ENCODE measurements at regions not wholly inside any gene's neighbourhood (a gene's known extent, or its start where the extent isn't known, plus 50 kb on each side); places are given as distances from the start of the nearest gene placed in this dataset.

DNA sequence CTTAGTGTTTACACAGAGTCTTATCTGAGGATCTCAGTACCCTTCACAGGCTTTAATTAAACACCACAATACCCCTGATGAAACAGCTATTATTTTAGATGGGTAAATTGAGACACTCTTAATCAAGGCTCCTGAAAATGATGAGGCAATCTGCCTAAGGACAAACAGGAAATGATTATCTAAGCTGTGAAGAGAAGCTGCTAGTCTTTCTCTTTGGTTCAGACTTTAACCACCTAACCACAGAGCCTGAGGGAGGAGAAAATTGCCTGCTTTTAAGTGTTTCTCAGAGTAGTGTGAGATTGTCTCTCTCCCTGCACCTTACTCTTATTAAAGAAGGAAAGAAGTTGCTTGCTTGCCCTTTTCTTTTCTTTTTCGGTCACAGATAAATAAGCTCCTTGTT lies 364.3 kb upstream of the ADAMTS9 start:
- H3K18ac ChIP-seq (ENCODE audit: low read depth in 1 of 2, low read length in 2 of 2): no peak overlapping the region
- H3K4ac ChIP-seq (ENCODE audit: low read depth in 1 of 2, low read length in 2 of 2): no peak overlapping the region
- no peak overlapping the region for H3K14ac ChIP-seq (ENCODE audit: low read length in 2 of 2)
- H3K4me2 ChIP-seq (ENCODE audit: low read length, poor library complexity, severe bottlenecking): no peak overlapping the region
- peaks cover 3% of the 10 kb centered on the region for H3K9me3 ChIP-seq (ENCODE audit: control insufficient read depth, low read length)
- no peak overlapping the region for H2BK5ac ChIP-seq (ENCODE audit: low read depth, low read length, poor library complexity, severe bottlenecking)
- no peak overlapping the region for H3K23ac ChIP-seq (ENCODE audit: low read length in 2 of 2)
- H2BK12ac ChIP-seq (ENCODE audit: low read length in 2 of 2): no peak overlapping the region
- H4K8ac ChIP-seq (ENCODE audit: low read length): no peak overlapping the region
- no peak overlapping the region for H3K4me3 ChIP-seq (ENCODE audit: insufficient read depth in 1 of 2, low read depth in 1 of 2, low read length in 2 of 2)
- DNase-seq: peak; percentile 52
- no peak overlapping the region for H2AFZ ChIP-seq (ENCODE audit: low read depth, low read length)
- H4K91ac ChIP-seq (ENCODE audit: low read length): no peak overlapping the region
- 91% methylated on average over 1 of the region's 1 CpG for WGBS
- H3K27me3 ChIP-seq (ENCODE audit: control insufficient read depth in 1 of 2, insufficient read depth in 1 of 2, low read length in 2 of 2): no peaks in the 10 kb centered on the region
- no peak overlapping the region for H2AK5ac ChIP-seq (ENCODE audit: low read length, severe bottlenecking)
- H3K79me1 ChIP-seq (replicated peaks; ENCODE audit: low read length, poor library complexity, severe bottlenecking): no peaks in the 10 kb centered on the region
- H3K36me3 ChIP-seq (ENCODE audit: control insufficient read depth in 1 of 2, insufficient read depth in 2 of 2, low read depth in 1 of 2, low read length in 2 of 2): no peaks in the 10 kb centered on the region
- H3K27ac ChIP-seq (ENCODE audit: low read length, poor library complexity, severe bottlenecking): no peak overlapping the region
- H2BK120ac ChIP-seq (ENCODE audit: low read depth, low read length): no peak overlapping the region
- no peak overlapping the region for H2BK15ac ChIP-seq (ENCODE audit: low read depth, poor library complexity, severe bottlenecking)
- no peak overlapping the region for H3K9ac ChIP-seq (ENCODE audit: low read length)
- H3K4me1 ChIP-seq (ENCODE audit: control insufficient read depth, insufficient read depth, low read depth, low read length): no peaks in the 10 kb centered on the region

DNA sequence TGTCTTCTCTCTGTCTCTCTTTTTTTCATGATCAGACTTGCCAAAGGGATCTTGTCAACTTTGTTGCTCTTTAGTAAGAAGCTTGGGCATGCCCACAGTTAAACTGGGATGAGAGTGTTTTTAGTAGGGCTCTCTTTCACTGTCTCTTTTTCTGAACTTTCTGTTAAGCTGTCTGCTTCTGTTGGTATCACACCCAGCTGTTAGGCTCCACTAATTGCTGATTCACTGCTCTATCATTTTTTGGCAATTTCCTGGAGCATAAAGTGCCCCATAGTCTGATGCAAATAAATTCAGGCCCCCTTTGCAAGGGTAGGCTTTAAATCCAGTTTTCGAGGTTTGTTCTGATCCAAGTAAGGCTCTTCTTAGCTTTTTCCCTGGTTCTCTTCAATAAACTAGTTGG lies 360.4 kb upstream of the ADAMTS9 start:
- Histone ChIP-seq H3K79me1 (replicated peaks; ENCODE audit: low read length, poor library complexity, severe bottlenecking) (no peaks in the 10 kb centered on the region), H2BK120ac (ENCODE audit: low read depth, low read length) (no peak overlapping the region), H3K4me3 (ENCODE audit: insufficient read depth in 1 of 2, low read depth in 1 of 2, low read length in 2 of 2) (no peak overlapping the region), H2AK5ac (ENCODE audit: low read length, severe bottlenecking) (no peak overlapping the region), H4K8ac (ENCODE audit: low read length) (no peak overlapping the region), H3K18ac (ENCODE audit: low read depth in 1 of 2, low read length in 2 of 2) (no peak overlapping the region), H2BK5ac (ENCODE audit: low read depth, low read length, poor library complexity, severe bottlenecking) (no peak overlapping the region), H3K4me2 (ENCODE audit: low read length, poor library complexity, severe bottlenecking) (no peak overlapping the region), H3K14ac (ENCODE audit: low read length in 2 of 2) (peak overlapping the region in 1 of 2 experiments; percentile 66), H3K27me3 (ENCODE audit: control insufficient read depth in 1 of 2, insufficient read depth in 1 of 2, low read length in 2 of 2) (no peaks in the 10 kb centered on the region), H3K23ac (ENCODE audit: low read length in 2 of 2) (no peak overlapping the region), H3K9me3 (ENCODE audit: control insufficient read depth, low read length) (peaks cover 8% of the 10 kb centered on the region), H3K9ac (ENCODE audit: low read length) (no peak overlapping the region), H3K27ac (ENCODE audit: low read length, poor library complexity, severe bottlenecking) (no peak overlapping the region), H3K4ac (ENCODE audit: low read depth in 1 of 2, low read length in 2 of 2) (no peak overlapping the region), H2BK12ac (ENCODE audit: low read length in 2 of 2) (no peak overlapping the region), H3K36me3 (ENCODE audit: control insufficient read depth in 1 of 2, insufficient read depth in 2 of 2, low read depth in 1 of 2, low read length in 2 of 2) (no peaks in the 10 kb centered on the region), H2BK15ac (ENCODE audit: low read depth, poor library complexity, severe bottlenecking) (no peak overlapping the region), H4K91ac (ENCODE audit: low read length) (no peak overlapping the region), H2AFZ (ENCODE audit: low read depth, low read length) (no peak overlapping the region), H3K4me1 (ENCODE audit: control insufficient read depth, insufficient read depth, low read depth, low read length) (no peaks in the 10 kb centered on the region)
- peak; percentile 10 for DNase-seq
- WGBS: 100% methylated on average over 1 of the region's 1 CpG

DNA sequence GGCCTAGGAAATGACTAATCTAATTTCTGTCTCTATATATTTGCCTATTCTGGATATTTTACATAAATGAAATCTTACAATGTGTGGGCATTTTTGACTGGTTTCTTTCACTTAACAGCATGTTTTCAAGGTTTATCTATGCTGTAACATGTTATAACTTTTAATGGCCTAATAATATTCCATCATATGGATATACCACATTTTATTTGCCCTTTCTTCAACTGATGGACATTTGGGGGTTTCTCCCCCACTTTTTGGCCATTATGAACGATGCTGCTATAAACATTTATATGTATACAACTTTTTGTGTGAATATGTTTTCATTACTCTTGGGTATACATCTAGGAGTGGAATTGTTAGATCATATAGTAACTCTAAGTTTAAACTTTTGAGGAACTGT lies 357.3 kb upstream of the ADAMTS9 start:
- H3K27me3 ChIP-seq (ENCODE audit: control insufficient read depth in 1 of 2, insufficient read depth in 1 of 2, low read length in 2 of 2): no peaks in the 10 kb centered on the region
- H3K23ac ChIP-seq (ENCODE audit: low read length in 2 of 2): no peak overlapping the region
- WGBS: no CpG with 5 or more reads among the region's 1 CpG
- no peak overlapping the region for H4K91ac ChIP-seq (ENCODE audit: low read length)
- H4K8ac ChIP-seq (ENCODE audit: low read length): no peak overlapping the region
- no peak overlapping the region for H2BK12ac ChIP-seq (ENCODE audit: low read length in 2 of 2)
- H3K36me3 ChIP-seq (ENCODE audit: control insufficient read depth in 1 of 2, insufficient read depth in 2 of 2, low read depth in 1 of 2, low read length in 2 of 2): no peaks in the 10 kb centered on the region
- H3K4me1 ChIP-seq (ENCODE audit: control insufficient read depth, insufficient read depth, low read depth, low read length): no peaks in the 10 kb centered on the region
- no peak overlapping the region for H3K9ac ChIP-seq (ENCODE audit: low read length)
- no peak overlapping the region for H3K4me3 ChIP-seq (ENCODE audit: insufficient read depth in 1 of 2, low read depth in 1 of 2, low read length in 2 of 2)
- no peak overlapping the region for H3K27ac ChIP-seq (ENCODE audit: low read length, poor library complexity, severe bottlenecking)
- no peak overlapping the region for H2BK5ac ChIP-seq (ENCODE audit: low read depth, low read length, poor library complexity, severe bottlenecking)
- no peak overlapping the region for H2BK15ac ChIP-seq (ENCODE audit: low read depth, poor library complexity, severe bottlenecking)
- no peaks in the 10 kb centered on the region for H3K79me1 ChIP-seq (replicated peaks; ENCODE audit: low read length, poor library complexity, severe bottlenecking)
- H3K4me2 ChIP-seq (ENCODE audit: low read length, poor library complexity, severe bottlenecking): no peak overlapping the region
- no peak for DNase-seq
- H2BK120ac ChIP-seq (ENCODE audit: low read depth, low read length): no peak overlapping the region
- H3K18ac ChIP-seq (ENCODE audit: low read depth in 1 of 2, low read length in 2 of 2): no peak overlapping the region
- no peak overlapping the region for H3K14ac ChIP-seq (ENCODE audit: low read length in 2 of 2)
- no peak overlapping the region for H2AK5ac ChIP-seq (ENCODE audit: low read length, severe bottlenecking)
- H2AFZ ChIP-seq (ENCODE audit: low read depth, low read length): no peak overlapping the region
- H3K9me3 ChIP-seq (ENCODE audit: control insufficient read depth, low read length): peaks cover 8% of the 10 kb centered on the region
- H3K4ac ChIP-seq (ENCODE audit: low read depth in 1 of 2, low read length in 2 of 2): no peak overlapping the region

DNA sequence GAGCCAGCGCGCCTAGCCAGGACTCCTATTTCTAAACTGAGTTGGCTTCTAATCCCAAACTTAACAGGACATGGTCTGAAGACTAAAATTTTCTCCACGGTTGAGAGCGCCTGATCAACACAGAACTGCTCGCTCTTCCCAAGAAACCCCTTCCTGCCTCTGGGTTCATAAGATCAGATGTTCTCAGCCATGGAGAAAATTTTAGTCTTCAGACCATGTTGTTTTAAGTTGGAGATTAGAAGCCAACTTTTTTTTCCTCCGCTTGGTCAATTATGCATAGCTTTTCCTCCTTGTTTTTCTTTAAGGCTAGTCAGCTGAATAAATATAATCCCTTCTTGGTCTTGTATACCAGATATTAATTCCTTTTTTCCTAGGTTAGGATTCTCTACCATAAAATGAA lies 356.6 kb upstream of the ADAMTS9 start:
- Histone ChIP-seq H3K79me1 (replicated peaks; ENCODE audit: low read length, poor library complexity, severe bottlenecking) (no peaks in the 10 kb centered on the region), H3K4me3 (ENCODE audit: insufficient read depth in 1 of 2, low read depth in 1 of 2, low read length in 2 of 2) (no peak overlapping the region), H3K23ac (ENCODE audit: low read length in 2 of 2) (no peak overlapping the region), H4K8ac (ENCODE audit: low read length) (no peak overlapping the region), H3K27me3 (ENCODE audit: control insufficient read depth in 1 of 2, insufficient read depth in 1 of 2, low read length in 2 of 2) (no peaks in the 10 kb centered on the region), H2BK15ac (ENCODE audit: low read depth, poor library complexity, severe bottlenecking) (no peak overlapping the region), H2BK12ac (ENCODE audit: low read length in 2 of 2) (no peak overlapping the region), H3K14ac (ENCODE audit: low read length in 2 of 2) (no peak overlapping the region), H2AK5ac (ENCODE audit: low read length, severe bottlenecking) (no peak overlapping the region), H3K4ac (ENCODE audit: low read depth in 1 of 2, low read length in 2 of 2) (no peak overlapping the region), H3K27ac (ENCODE audit: low read length, poor library complexity, severe bottlenecking) (no peak overlapping the region), H4K91ac (ENCODE audit: low read length) (no peak overlapping the region), H2AFZ (ENCODE audit: low read depth, low read length) (no peak overlapping the region), H3K18ac (ENCODE audit: low read depth in 1 of 2, low read length in 2 of 2) (no peak overlapping the region), H3K4me2 (ENCODE audit: low read length, poor library complexity, severe bottlenecking) (no peak overlapping the region), H3K9ac (ENCODE audit: low read length) (no peak overlapping the region), H2BK5ac (ENCODE audit: low read depth, low read length, poor library complexity, severe bottlenecking) (no peak overlapping the region), H3K4me1 (ENCODE audit: control insufficient read depth, insufficient read depth, low read depth, low read length) (peaks cover 2% of the 10 kb centered on the region), H3K9me3 (ENCODE audit: control insufficient read depth, low read length) (peaks cover 6% of the 10 kb centered on the region), H3K36me3 (ENCODE audit: control insufficient read depth in 1 of 2, insufficient read depth in 2 of 2, low read depth in 1 of 2, low read length in 2 of 2) (no peaks in the 10 kb centered on the region), H2BK120ac (ENCODE audit: low read depth, low read length) (no peak overlapping the region)
- 96% methylated on average over 5 of the region's 6 CpGs for WGBS
- DNase-seq: no peak
